SK-N-SH treated with all-trans-retinoic acid at 6 μM for 48 hours (cell line): ENCODE measurements at regions not wholly inside any gene's neighbourhood (a gene's known extent, or its start where the extent isn't known, plus 50 kb on each side); places are given as distances from the start of the nearest gene placed in this dataset.

Experiments
- ATAC-seq: fragments of 200-7000 bp; cut with Tn5 transposase; 3 replicates; pipeline ENCODE4 v1.9.1; 2020; ENCODE audit warnings: mild to moderate bottlenecking, moderate library complexity
- ARNTL ChIP-seq: fragments of 450-650 bp; formaldehyde crosslinking; IDR thresholded peaks from 2 replicates; pipeline ENCODE4 v1.5.0; 2020; ENCODE audit warnings: low read depth, mild to moderate bottlenecking, moderate library complexity, borderline replicate concordance
- BACH2 ChIP-seq: fragments of 250-450 bp; sonication (Bioruptor Pico); IDR thresholded peaks from 2 replicates; pipeline ENCODE4 v1.9.0; 2021; ENCODE audit warnings: mild to moderate bottlenecking, borderline replicate concordance
- CSDC2 ChIP-seq: fragments of 250-450 bp; sonication (Bioruptor Pico); IDR thresholded peaks from 2 replicates; pipeline ENCODE4 v1.5.0; 2020; ENCODE audit warnings: mild to moderate bottlenecking, moderate library complexity
- ESRRG ChIP-seq: fragments of 250-450 bp; sonication (Bioruptor Pico); IDR thresholded peaks from 2 replicates; pipeline ENCODE4 v1.6.1; 2021; ENCODE audit warnings: mild to moderate bottlenecking
- GLIS3 ChIP-seq: fragments of 250-450 bp; sonication (Bioruptor Pico); IDR thresholded peaks from 2 replicates; pipeline ENCODE4 v1.5.0; 2020; ENCODE audit warnings: mild to moderate bottlenecking, moderate library complexity
- ISL1 ChIP-seq: fragments of 250-450 bp; sonication (Bioruptor Pico); IDR thresholded peaks from 2 replicates; pipeline ENCODE4 v2.1.2; 2022; ENCODE audit warnings: mild to moderate bottlenecking, moderate library complexity
- OSR1 ChIP-seq: fragments of 250-450 bp; sonication (Bioruptor Pico); IDR thresholded peaks from 2 replicates; pipeline ENCODE4 v1.8.0; 2022; ENCODE audit warnings: moderate library complexity, mild to moderate bottlenecking, inconsistent platforms
- PPARA ChIP-seq: fragments of 250-450 bp; sonication (Bioruptor Pico); IDR thresholded peaks from 2 replicates; pipeline ENCODE4 v1.5.0; 2020; ENCODE audit warnings: mild to moderate bottlenecking, borderline replicate concordance
- RARB ChIP-seq: fragments of 250-450 bp; sonication (Bioruptor Pico); IDR thresholded peaks from 2 replicates; pipeline ENCODE4 v1.8.0; 2021; ENCODE audit warnings: mild to moderate bottlenecking, moderate library complexity
- SNAI2 ChIP-seq: fragments of 250-450 bp; sonication (Bioruptor Pico); IDR thresholded peaks from 2 replicates; pipeline ENCODE4 v1.5.0; 2020; ENCODE audit warnings: mild to moderate bottlenecking, moderate library complexity
- TOX ChIP-seq: fragments of 250-450 bp; sonication (Bioruptor Pico); IDR thresholded peaks from 2 replicates; pipeline ENCODE4 v1.8.0; 2021; ENCODE audit warnings: mild to moderate bottlenecking, moderate library complexity, borderline replicate concordance
- ZC3H10 ChIP-seq: fragments of 250-450 bp; sonication (Bioruptor Pico); IDR thresholded peaks from 2 replicates; pipeline ENCODE4 v1.5.1; 2021; ENCODE audit warnings: mild to moderate bottlenecking, moderate library complexity
- ZFP3 ChIP-seq: fragments of 250-450 bp; sonication (Bioruptor Pico); IDR thresholded peaks from 2 replicates; pipeline ENCODE4 v1.5.0; 2020; ENCODE audit warnings: mild to moderate bottlenecking, moderate library complexity
- ZFP30 ChIP-seq: fragments of 450-650 bp; formaldehyde crosslinking; IDR thresholded peaks from 2 replicates; pipeline ENCODE4 v1.5.0; 2022; ENCODE audit warnings: mild to moderate bottlenecking, moderate library complexity
- ZNF565 ChIP-seq: fragments of 450-650 bp; formaldehyde crosslinking; conservative IDR thresholded peaks from 2 replicates; pipeline ENCODE4 v1.5.0; 2020; ENCODE audit warnings: low read depth, mild to moderate bottlenecking, moderate library complexity
- ZNF70 ChIP-seq: fragments of 450-650 bp; formaldehyde crosslinking; IDR thresholded peaks from 2 replicates; pipeline ENCODE4 v1.5.0; 2020; ENCODE audit warnings: mild to moderate bottlenecking, moderate library complexity
- ZNF8 ChIP-seq: fragments of 450-650 bp; formaldehyde crosslinking; IDR thresholded peaks from 2 replicates; pipeline ENCODE4 v1.5.0; 2020; ENCODE audit warnings: mild to moderate bottlenecking, moderate library complexity
- TF ChIP-seq, protein P1 (sequence below): fragments of 250-450 bp; sonication (Bioruptor Pico); IDR thresholded peaks from 2 replicates; pipeline ENCODE4 v1.5.1; 2020; ENCODE audit warnings: low read depth, mild to moderate bottlenecking, moderate library complexity
- TF ChIP-seq, protein P2 (sequence below): fragments of 250-450 bp; sonication (Bioruptor Pico); IDR thresholded peaks from 2 replicates; pipeline ENCODE4 v1.8.0; 2021; ENCODE audit warnings: low read depth, mild to moderate bottlenecking, moderate library complexity, borderline replicate concordance
- TF ChIP-seq, protein P3 (sequence below): fragments of 250-450 bp; sonication (Bioruptor Pico); IDR thresholded peaks from 2 replicates; pipeline ENCODE4 v1.5.0; 2020; ENCODE audit warnings: mild to moderate bottlenecking, moderate library complexity
- TF ChIP-seq, protein P4 (sequence below): fragments of 250-450 bp; sonication (Bioruptor Pico); IDR thresholded peaks from 2 replicates; pipeline ENCODE4 v1.5.1; 2021; ENCODE audit warnings: mild to moderate bottlenecking, moderate library complexity

DNA sequence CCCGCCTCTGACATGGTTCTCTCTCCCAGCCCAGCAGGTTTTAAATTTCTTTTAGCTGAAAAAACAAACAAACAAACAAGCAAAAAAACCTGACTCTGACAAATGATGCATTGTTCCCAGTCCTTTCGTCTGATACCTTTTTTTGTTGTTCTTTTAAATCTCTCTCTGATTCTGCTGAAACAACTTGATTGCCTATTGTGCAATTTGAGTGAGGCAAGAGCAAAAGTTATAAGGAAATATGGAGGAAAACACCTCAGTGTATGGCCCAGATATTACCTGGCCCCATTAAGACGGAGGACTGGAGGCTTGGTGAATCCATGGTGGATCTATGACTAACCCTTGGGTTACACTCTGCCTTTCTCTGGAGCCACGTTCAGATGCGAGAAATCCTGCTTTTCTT lies 164.0 kb downstream of the MELK start:
- TF ChIP-seq GLIS3 (CRISPR knock-in tag): no peak
- no peak for TF ChIP-seq ISL1 (CRISPR knock-in tag)
- no peak for TF ChIP-seq ZC3H10 (CRISPR knock-in tag)
- no peak for TF ChIP-seq ARNTL (CRISPR knock-in tag)
- TF ChIP-seq, protein P1, sequence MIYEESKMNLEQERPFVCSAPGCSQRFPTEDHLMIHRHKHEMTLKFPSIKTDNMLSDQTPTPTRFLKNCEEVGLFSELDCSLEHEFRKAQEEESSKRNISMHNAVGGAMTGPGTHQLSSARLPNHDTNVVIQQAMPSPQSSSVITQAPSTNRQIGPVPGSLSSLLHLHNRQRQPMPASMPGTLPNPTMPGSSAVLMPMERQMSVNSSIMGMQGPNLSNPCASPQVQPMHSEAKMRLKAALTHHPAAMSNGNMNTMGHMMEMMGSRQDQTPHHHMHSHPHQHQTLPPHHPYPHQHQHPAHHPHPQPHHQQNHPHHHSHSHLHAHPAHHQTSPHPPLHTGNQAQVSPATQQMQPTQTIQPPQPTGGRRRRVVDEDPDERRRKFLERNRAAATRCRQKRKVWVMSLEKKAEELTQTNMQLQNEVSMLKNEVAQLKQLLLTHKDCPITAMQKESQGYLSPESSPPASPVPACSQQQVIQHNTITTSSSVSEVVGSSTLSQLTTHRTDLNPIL (CRISPR knock-in tag): no peak
- TF ChIP-seq ZNF565 (CRISPR knock-in tag): no peak
- TF ChIP-seq SNAI2 (CRISPR knock-in tag): no peak
- TF ChIP-seq ZNF70 (CRISPR knock-in tag): no peak
- TF ChIP-seq ZFP3 (CRISPR knock-in tag): no peak
- TF ChIP-seq, protein P2, sequence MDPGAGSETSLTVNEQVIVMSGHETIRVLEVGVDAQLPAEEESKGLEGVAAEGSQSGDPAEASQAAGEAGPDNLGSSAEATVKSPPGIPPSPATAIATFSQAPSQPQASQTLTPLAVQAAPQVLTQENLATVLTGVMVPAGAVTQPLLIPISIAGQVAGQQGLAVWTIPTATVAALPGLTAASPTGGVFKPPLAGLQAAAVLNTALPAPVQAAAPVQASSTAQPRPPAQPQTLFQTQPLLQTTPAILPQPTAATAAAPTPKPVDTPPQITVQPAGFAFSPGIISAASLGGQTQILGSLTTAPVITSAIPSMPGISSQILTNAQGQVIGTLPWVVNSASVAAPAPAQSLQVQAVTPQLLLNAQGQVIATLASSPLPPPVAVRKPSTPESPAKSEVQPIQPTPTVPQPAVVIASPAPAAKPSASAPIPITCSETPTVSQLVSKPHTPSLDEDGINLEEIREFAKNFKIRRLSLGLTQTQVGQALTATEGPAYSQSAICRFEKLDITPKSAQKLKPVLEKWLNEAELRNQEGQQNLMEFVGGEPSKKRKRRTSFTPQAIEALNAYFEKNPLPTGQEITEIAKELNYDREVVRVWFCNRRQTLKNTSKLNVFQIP (CRISPR knock-in tag): no peak
- no peak for TF ChIP-seq BACH2 (CRISPR knock-in tag)
- TF ChIP-seq, protein P3, sequence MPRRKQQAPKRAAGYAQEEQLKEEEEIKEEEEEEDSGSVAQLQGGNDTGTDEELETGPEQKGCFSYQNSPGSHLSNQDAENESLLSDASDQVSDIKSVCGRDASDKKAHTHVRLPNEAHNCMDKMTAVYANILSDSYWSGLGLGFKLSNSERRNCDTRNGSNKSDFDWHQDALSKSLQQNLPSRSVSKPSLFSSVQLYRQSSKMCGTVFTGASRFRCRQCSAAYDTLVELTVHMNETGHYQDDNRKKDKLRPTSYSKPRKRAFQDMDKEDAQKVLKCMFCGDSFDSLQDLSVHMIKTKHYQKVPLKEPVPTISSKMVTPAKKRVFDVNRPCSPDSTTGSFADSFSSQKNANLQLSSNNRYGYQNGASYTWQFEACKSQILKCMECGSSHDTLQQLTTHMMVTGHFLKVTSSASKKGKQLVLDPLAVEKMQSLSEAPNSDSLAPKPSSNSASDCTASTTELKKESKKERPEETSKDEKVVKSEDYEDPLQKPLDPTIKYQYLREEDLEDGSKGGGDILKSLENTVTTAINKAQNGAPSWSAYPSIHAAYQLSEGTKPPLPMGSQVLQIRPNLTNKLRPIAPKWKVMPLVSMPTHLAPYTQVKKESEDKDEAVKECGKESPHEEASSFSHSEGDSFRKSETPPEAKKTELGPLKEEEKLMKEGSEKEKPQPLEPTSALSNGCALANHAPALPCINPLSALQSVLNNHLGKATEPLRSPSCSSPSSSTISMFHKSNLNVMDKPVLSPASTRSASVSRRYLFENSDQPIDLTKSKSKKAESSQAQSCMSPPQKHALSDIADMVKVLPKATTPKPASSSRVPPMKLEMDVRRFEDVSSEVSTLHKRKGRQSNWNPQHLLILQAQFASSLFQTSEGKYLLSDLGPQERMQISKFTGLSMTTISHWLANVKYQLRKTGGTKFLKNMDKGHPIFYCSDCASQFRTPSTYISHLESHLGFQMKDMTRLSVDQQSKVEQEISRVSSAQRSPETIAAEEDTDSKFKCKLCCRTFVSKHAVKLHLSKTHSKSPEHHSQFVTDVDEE (CRISPR knock-in tag): no peak
- no peak for TF ChIP-seq OSR1 (CRISPR knock-in tag)
- no peak for ATAC-seq

DNA sequence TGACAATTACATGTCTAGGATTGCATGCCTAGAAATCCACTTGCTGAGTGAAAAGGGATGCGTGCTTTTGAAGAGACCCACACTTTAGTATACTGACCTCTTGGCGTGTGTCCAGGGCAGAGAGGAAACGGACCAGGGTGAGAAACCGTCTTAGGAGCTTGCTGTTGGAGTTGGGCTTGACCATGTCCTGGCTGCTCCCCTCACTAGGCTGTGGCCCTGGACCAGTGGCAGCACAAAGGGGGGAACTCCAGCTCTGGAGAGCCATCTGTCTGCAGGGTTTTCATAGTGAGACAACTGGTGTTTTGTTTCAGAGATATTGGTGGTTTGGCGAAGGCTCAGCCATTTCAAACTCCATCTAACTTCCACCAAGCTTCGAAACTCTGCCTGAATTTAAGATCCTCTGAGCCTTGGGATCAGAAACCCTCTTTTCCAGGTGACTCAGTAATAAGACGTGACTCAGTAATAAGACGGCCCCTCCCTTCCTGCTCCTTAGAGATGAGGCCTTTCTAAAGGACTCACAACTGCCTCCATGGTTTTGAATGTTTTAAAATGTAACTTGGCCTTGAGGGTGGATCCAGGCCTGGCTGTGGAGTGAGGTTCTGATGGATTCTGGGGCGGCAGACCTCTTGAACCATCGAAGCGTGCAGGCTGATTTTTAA lies 165.8 kb downstream of the MELK start:
- TF ChIP-seq ZNF70 (CRISPR knock-in tag) (no peak), ZC3H10 (CRISPR knock-in tag) (no peak), PPARA (CRISPR knock-in tag) (no peak), ESRRG (CRISPR knock-in tag) (no peak), RARB (no peak), ZFP30 (CRISPR knock-in tag) (no peak), TOX (CRISPR knock-in tag) (no peak), ZFP3 (CRISPR knock-in tag) (no peak), ISL1 (CRISPR knock-in tag) (no peak)
- TF ChIP-seq, protein P4, sequence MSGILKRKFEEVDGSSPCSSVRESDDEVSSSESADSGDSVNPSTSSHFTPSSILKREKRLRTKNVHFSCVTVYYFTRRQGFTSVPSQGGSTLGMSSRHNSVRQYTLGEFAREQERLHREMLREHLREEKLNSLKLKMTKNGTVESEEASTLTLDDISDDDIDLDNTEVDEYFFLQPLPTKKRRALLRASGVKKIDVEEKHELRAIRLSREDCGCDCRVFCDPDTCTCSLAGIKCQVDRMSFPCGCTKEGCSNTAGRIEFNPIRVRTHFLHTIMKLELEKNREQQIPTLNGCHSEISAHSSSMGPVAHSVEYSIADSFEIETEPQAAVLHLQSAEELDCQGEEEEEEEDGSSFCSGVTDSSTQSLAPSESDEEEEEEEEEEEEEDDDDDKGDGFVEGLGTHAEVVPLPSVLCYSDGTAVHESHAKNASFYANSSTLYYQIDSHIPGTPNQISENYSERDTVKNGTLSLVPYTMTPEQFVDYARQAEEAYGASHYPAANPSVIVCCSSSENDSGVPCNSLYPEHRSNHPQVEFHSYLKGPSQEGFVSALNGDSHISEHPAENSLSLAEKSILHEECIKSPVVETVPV (CRISPR knock-in tag): no peak
- TF ChIP-seq, all 23 proteins: peak for 0
- ATAC-seq: no peak; the same call in 2 of the 3 replicates

DNA sequence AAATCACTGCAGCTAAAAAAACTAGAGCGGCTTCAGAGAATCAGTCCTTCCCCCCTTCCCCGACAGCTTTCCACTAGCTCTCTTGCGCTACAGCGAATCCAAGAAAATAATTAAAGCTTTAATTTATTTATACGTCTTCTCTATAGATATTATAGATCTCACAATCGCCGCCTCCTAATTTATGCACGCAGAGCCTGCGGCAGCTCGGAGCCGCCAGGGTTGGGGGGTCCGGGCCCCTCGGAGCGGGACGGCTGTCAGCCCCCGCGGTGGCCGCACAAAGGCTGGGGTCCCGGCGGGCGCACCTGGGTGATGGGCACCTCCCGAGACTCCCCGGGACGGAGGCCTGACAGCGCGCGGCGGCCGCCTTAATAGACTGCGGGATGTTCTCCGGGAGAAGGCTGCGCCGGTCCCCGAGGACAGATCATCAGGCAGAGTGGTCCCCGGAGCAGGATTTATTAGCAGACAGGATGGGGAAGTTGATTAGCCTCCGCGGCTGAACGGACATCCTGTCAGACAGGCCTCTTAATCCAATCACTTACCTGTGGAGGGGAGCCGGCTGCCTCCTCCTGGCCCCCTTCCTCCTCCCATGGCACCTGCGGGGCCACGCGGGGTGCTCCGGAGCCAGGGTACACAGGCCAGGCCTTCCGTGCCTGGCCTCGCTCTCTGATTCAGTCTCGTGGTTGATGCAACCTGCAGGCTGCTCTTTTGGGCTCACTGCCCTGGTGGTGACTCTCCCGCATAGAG lies 166.8 kb downstream of the MELK start:
- ATAC-seq: no peak
- no peak for TF ChIP-seq TOX (CRISPR knock-in tag)
- no peak for TF ChIP-seq SNAI2 (CRISPR knock-in tag)
- no peak for TF ChIP-seq ZNF8 (CRISPR knock-in tag)
- no peak for TF ChIP-seq ZFP30 (CRISPR knock-in tag)
- no peak for TF ChIP-seq ARNTL (CRISPR knock-in tag)
- no peak for TF ChIP-seq CSDC2 (CRISPR knock-in tag)
- no peak for TF ChIP-seq OSR1 (CRISPR knock-in tag)
- no peak for TF ChIP-seq ZNF70 (CRISPR knock-in tag)
- TF ChIP-seq ZFP3 (CRISPR knock-in tag): no peak
- TF ChIP-seq PPARA (CRISPR knock-in tag): no peak
- TF ChIP-seq ISL1 (CRISPR knock-in tag): no peak
